ENCODE measurements at regions not wholly inside any gene's neighbourhood (a gene's known extent, or its start where the extent isn't known, plus 50 kb on each side); places are given as distances from the start of the nearest gene placed in this dataset.

- TF ChIP-seq ELK1 (CRISPR knock-in tag; IDR thresholded peaks at IDR 0.05) (no peak), FOXJ3 (CRISPR knock-in tag; IDR thresholded peaks at IDR 0.05) (no peak), CBX8 (IDR thresholded peaks at IDR 0.05; ENCODE audit: borderline replicate concordance, extremely low read depth, low read depth, low read length, poor library complexity, severe bottlenecking) (no peak)
Observed at GRCh38 chr11:106263527-106263926, 186.1 kb downstream of the AASDHPPT start (continued).

- ATAC-seq (no peak), FAIRE-seq (no peak), DNase-seq (ENCODE audit: extremely low read depth in 1 of 4, low spot score in 3 of 4) (no peak)
- Histone ChIP-seq H4K20me1 (replicated peaks; ENCODE audit: control insufficient read depth, insufficient read depth, low read length) (no peaks in the 10 kb centered on the region), H3K4me2 (ENCODE audit: insufficient read depth, low read length) (no peak overlapping the region), H3K27ac (ENCODE audit: extremely low read depth, low read depth, low read length) (no peak overlapping the region), H3K4me3 (no peak overlapping the region), H3K36me3 (ENCODE audit: control insufficient read depth, insufficient read depth, low read length) (no peaks in the 10 kb centered on the region), H3K27me3 (ENCODE audit: control insufficient read depth in 2 of 2, insufficient read depth in 2 of 2, low read length in 2 of 2) (no peaks in the 10 kb centered on the region), H2AFZ (ENCODE audit: low read depth, low read length) (no peak overlapping the region), H3K79me2 (ENCODE audit: control insufficient read depth, insufficient read depth, low read length) (no peaks in the 10 kb centered on the region), H3K9ac (ENCODE audit: insufficient read depth in 1 of 2, low read depth in 2 of 2, low read length in 2 of 2) (no peak overlapping the region), H3K9me3 (replicated peaks; ENCODE audit: control insufficient read depth, insufficient read depth, low read depth, low read length) (no peaks in the 10 kb centered on the region; the same call in 1 of the 2 replicates), H3K4me1 (replicated peaks in 1 of 2; ENCODE audit: control insufficient read depth in 2 of 2, insufficient read depth in 2 of 2, low read length in 2 of 2) (no peaks in the 10 kb centered on the region), H3K9me1 (ENCODE audit: control insufficient read depth, insufficient read depth, low read length) (no peaks in the 10 kb centered on the region)
- intact Hi-C loops (cut with micrococcal nuclease) = no loop called here
- ChIA-PET CTCF (ENCODE audit: low intra/inter-chr PET ratio) (no interaction called here), POLR2A (no interaction called here)
- in situ Hi-C loops (cut with MboI) = no loop called here
- no TSS peak for BruUV-seq (replicated peaks)
- TF ChIP-seq, protein P1, sequence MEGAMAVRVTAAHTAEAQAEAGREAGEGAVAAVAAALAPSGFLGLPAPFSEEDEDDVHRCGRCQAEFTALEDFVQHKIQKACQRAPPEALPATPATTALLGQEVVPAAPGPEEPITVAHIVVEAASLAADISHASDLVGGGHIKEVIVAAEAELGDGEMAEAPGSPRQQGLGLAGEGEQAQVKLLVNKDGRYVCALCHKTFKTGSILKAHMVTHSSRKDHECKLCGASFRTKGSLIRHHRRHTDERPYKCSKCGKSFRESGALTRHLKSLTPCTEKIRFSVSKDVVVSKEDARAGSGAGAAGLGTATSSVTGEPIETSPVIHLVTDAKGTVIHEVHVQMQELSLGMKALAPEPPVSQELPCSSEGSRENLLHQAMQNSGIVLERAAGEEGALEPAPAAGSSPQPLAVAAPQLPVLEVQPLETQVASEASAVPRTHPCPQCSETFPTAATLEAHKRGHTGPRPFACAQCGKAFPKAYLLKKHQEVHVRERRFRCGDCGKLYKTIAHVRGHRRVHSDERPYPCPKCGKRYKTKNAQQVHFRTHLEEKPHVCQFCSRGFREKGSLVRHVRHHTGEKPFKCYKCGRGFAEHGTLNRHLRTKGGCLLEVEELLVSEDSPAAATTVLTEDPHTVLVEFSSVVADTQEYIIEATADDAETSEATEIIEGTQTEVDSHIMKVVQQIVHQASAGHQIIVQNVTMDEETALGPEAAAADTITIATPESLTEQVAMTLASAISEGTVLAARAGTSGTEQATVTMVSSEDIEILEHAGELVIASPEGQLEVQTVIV (CRISPR knock-in tag; IDR thresholded peaks at IDR 0.05; ENCODE audit: borderline replicate concordance) = no peak
- TF ChIP-seq E2F8 (IDR thresholded peaks at IDR 0.05; ENCODE audit: low read depth, partially characterized antibody) = no peak
- no peak for TF ChIP-seq PBX2 (CRISPR knock-in tag; IDR thresholded peaks at IDR 0.05; ENCODE audit: low read depth)
- TF ChIP-seq PBX2 (tag; conservative IDR thresholded peaks at IDR 0.05; ENCODE audit: low read depth) = no peak
- no peak for TF ChIP-seq POLR2AphosphoS2 (IDR thresholded peaks at IDR 0.05; ENCODE audit: low read length)
- TF ChIP-seq BDP1 (IDR thresholded peaks at IDR 0.05; ENCODE audit: insufficient read depth, insufficient read length) = no peak
- TF ChIP-seq ARID1B (IDR thresholded peaks at IDR 0.05) = no peak
- no peak for TF ChIP-seq KLF10 (CRISPR knock-in tag; IDR thresholded peaks at IDR 0.05)
Observed at GRCh38 chr11:106271086-106271485, 193.6 kb downstream of the AASDHPPT start.

Data from K562 (cell line).